ENCODE measurements at regions not wholly inside any gene's neighbourhood (a gene's known extent, or its start where the extent isn't known, plus 50 kb on each side); places are given as distances from the start of the nearest gene placed in this dataset.

GRCh38 chr12:88784166-88784565, 203.9 kb upstream of the KITLG start:
- intact Hi-C loops (cut with DNase I): no loop called here
- Histone ChIP-seq H3K4me3 (no peak overlapping the region), H3K9me3 (peaks cover 0 to 5% (median 0%) of the 10 kb centered on the region in 12 donors), H3K36me3 (no peaks in the 10 kb centered on the region), H3K27ac (no peak overlapping the region), H3K4me1 (no peaks in the 10 kb centered on the region), H3K27me3 (no peaks in the 10 kb centered on the region)
- ATAC-seq (no peak), DNase-seq (no peak)
- TF ChIP-seq CTCF (IDR thresholded peaks at IDR 0.05): no peak
- TF ChIP-seq POLR2A (IDR thresholded peaks at IDR 0.05): no peak
- WGBS, 4 donors: 48 to 66% (median 58%) methylated on average over 1 of the region's 1 CpG

- H3K36me3 ChIP-seq: no peaks in the 10 kb centered on the region
- no peak for DNase-seq
- no peaks in the 10 kb centered on the region for H3K4me1 ChIP-seq
- no peak overlapping the region for H3K27ac ChIP-seq
- H3K4me3 ChIP-seq: no peak overlapping the region
- intact Hi-C loops (cut with DNase I): no loop called here
- no peaks in the 10 kb centered on the region for H3K27me3 ChIP-seq
- 52 to 86% (median 69%) methylated on average over 1 of the region's 1 CpG for whole genome bisulfite sequencing, 4 donors
- H3K9me3 ChIP-seq: no peaks in the 10 kb centered on the region
- no peak for TF ChIP-seq CTCF (IDR thresholded peaks at IDR 0.05)
- TF ChIP-seq POLR2A (IDR thresholded peaks at IDR 0.05): no peak
- ATAC-seq: no peak
Observed at GRCh38 chr12:88782351-88782750, 202.1 kb upstream of the KITLG start.

GRCh38 chr12:88781909-88782308, 201.6 kb upstream of the KITLG start:
- TF ChIP-seq POLR2A (IDR thresholded peaks at IDR 0.05) (no peak), CTCF (IDR thresholded peaks at IDR 0.05) (no peak)
- Histone ChIP-seq H3K36me3 (no peaks in the 10 kb centered on the region), H3K4me3 (no peak overlapping the region), H3K27ac (no peak overlapping the region), H3K4me1 (no peaks in the 10 kb centered on the region), H3K9me3 (no peaks in the 10 kb centered on the region), H3K27me3 (no peaks in the 10 kb centered on the region)
- DNase-seq (no peak), ATAC-seq (no peak)
- intact Hi-C loops (cut with DNase I): no loop called here

- Histone ChIP-seq H3K27me3 (no peaks in the 10 kb centered on the region), H3K9me3 (no peaks in the 10 kb centered on the region), H3K27ac (no peak overlapping the region), H3K36me3 (no peaks in the 10 kb centered on the region), H3K4me3 (no peak overlapping the region), H3K4me1 (no peaks in the 10 kb centered on the region)
- no peak for DNase-seq
- no peak for ATAC-seq
- intact Hi-C loops (cut with DNase I): loop anchor here in 1 of 10 donors (5.0 kb wide), 1 partner anchor 306 kb away; no protein-coding TSS in a partner anchor
- no peak for TF ChIP-seq POLR2A (IDR thresholded peaks at IDR 0.05)
- no peak for TF ChIP-seq CTCF (IDR thresholded peaks at IDR 0.05)
- WGBS, 4 donors: 89 to 95% (median 91%) methylated on average over 1 of the region's 1 CpG
Observed at GRCh38 chr12:88778064-88778463, 197.8 kb upstream of the KITLG start.

Data from heart left ventricle (tissue), 16 donors.